Smooth muscle cell (in vitro differentiated cells): ENCODE measurements at regions not wholly inside any gene's neighbourhood (a gene's known extent, or its start where the extent isn't known, plus 50 kb on each side); places are given as distances from the start of the nearest gene placed in this dataset.

Experiments
- DNase-seq: peaks from one replicate; lab custom pipeline; 2025; ENCODE audit not compliant: unreplicated experiment; lab: John Stamatoyannopoulos, UW
- H2AFZ ChIP-seq: fragments of 200-600 bp; sonication (generic); 2 replicates; pipeline ENCODE4 v1.6.0; 2016; ENCODE audit warnings: antibody characterized with exemption, low read depth, mild to moderate bottlenecking
- H3F3A ChIP-seq: fragments of 200-600 bp; sonication (generic); 2 replicates; pipeline ENCODE4 v1.6.0; 2017; ENCODE audit warnings: antibody characterized with exemption, low read depth
- H3K27ac ChIP-seq: fragments of 200-600 bp; sonication (generic); 2 replicates; pipeline ENCODE4 v1.5.1; 2016; ENCODE audit warnings: low read depth, mild to moderate bottlenecking
- H3K27me3 ChIP-seq: fragments of 200-600 bp; sonication (generic); 2 replicates; pipeline ENCODE4 v1.6.1; 2016; ENCODE audit warnings: low read depth, mild to moderate bottlenecking
- H3K36me3 ChIP-seq: fragments of 200-600 bp; sonication (generic); 2 replicates; pipeline ENCODE4 v1.5.1; 2016; ENCODE audit warnings: low read depth
- H3K4me1 ChIP-seq: fragments of 200-600 bp; sonication (generic); 2 replicates; pipeline ENCODE4 v1.5.1; 2016; ENCODE audit warnings: low read depth
- H3K4me2 ChIP-seq: fragments of 200-600 bp; sonication (generic); 2 replicates; pipeline ENCODE4 v1.6.0; 2016; ENCODE audit warnings: mild to moderate bottlenecking
- H3K4me3 ChIP-seq: fragments of 200-600 bp; sonication (generic); 2 replicates; pipeline ENCODE4 v1.5.1; 2016; ENCODE audit warnings: mild to moderate bottlenecking
- H3K79me2 ChIP-seq: fragments of 200-600 bp; sonication (generic); 2 replicates; pipeline ENCODE4 v1.6.0; 2016; ENCODE audit warnings: low read depth, mild to moderate bottlenecking
- H3K9ac ChIP-seq: fragments of 200-600 bp; sonication (generic); 2 replicates; pipeline ENCODE4 v1.6.0; 2016; ENCODE audit warnings: low read depth
- H3K9me3 ChIP-seq: fragments of 200-600 bp; sonication (generic); replicated peaks from 2 replicates; pipeline ENCODE4 v1.5.1; 2016; ENCODE audit warnings: low read depth
- H4K20me1 ChIP-seq: fragments of 200-600 bp; sonication (generic); 2 replicates; pipeline ENCODE4 v1.6.0; 2016; ENCODE audit warnings: low read depth
- CTCF ChIP-seq: fragments of 200-600 bp; sonication (generic); IDR thresholded peaks from 2 replicates; pipeline ENCODE4 v1.5.1; 2017; ENCODE audit warnings: borderline replicate concordance, mild to moderate bottlenecking, antibody characterized with exemption; ENCODE audit not compliant: insufficient read depth, poor library complexity, severe bottlenecking
- WGBS: methylation state at CpG from one replicate; pipeline ENCODE4 v1.1.7; 2016; ENCODE audit warnings: low lambda C conversion rate; 5-methylcytosine and 5-hydroxymethylcytosine counted together

- Histone ChIP-seq H3K4me2 (no peak overlapping the region), H3K9me3 (no peaks in the 10 kb centered on the region), H3K36me3 (no peaks in the 10 kb centered on the region), H4K20me1 (no peaks in the 10 kb centered on the region), H3K79me2 (no peaks in the 10 kb centered on the region), H3K4me3 (no peak overlapping the region), H3F3A (no peaks in the 10 kb centered on the region), H3K9ac (no peak overlapping the region), H3K27me3 (no peaks in the 10 kb centered on the region), H2AFZ (no peak overlapping the region), H3K27ac (no peak overlapping the region), H3K4me1 (no peaks in the 10 kb centered on the region)
- no peak for TF ChIP-seq CTCF
- 53% methylated on average over 3 of the region's 3 CpGs for WGBS
- DNase-seq, result no peak
These were observed 121.1 kb upstream of the EEA1 start for GRCh38 chr12:93050026-93050747.

- Histone ChIP-seq H3K27ac (no peak overlapping the region), H3K4me1 (no peaks in the 10 kb centered on the region), H3K79me2 (no peaks in the 10 kb centered on the region), H2AFZ (no peak overlapping the region), H3K9me3 (no peaks in the 10 kb centered on the region), H3K36me3 (no peaks in the 10 kb centered on the region), H4K20me1 (no peaks in the 10 kb centered on the region), H3K4me2 (no peak overlapping the region), H3K27me3 (no peaks in the 10 kb centered on the region), H3K9ac (no peak overlapping the region), H3F3A (no peaks in the 10 kb centered on the region), H3K4me3 (no peak overlapping the region)
- TF ChIP-seq CTCF, result no peak
- WGBS, result 92% methylated on average over 2 of the region's 2 CpGs
- no peak for DNase-seq
These were observed 121.6 kb upstream of the EEA1 start for GRCh38 chr12:93050748-93051081.

- H3F3A ChIP-seq, result no peaks in the 10 kb centered on the region
- no peaks in the 10 kb centered on the region for H3K27me3 ChIP-seq
- H3K9me3 ChIP-seq, result no peaks in the 10 kb centered on the region
- H2AFZ ChIP-seq, result no peak overlapping the region
- no peaks in the 10 kb centered on the region for H4K20me1 ChIP-seq
- H3K4me2 ChIP-seq, result no peak overlapping the region
- no peak overlapping the region for H3K4me3 ChIP-seq
- no peak overlapping the region for H3K9ac ChIP-seq
- no peaks in the 10 kb centered on the region for H3K79me2 ChIP-seq
- H3K4me1 ChIP-seq, result peaks cover 12% of the 10 kb centered on the region
- no peak for TF ChIP-seq CTCF
- H3K36me3 ChIP-seq, result no peaks in the 10 kb centered on the region
- no peak for DNase-seq
- no peak overlapping the region for H3K27ac ChIP-seq
These were observed 124.9 kb upstream of the EEA1 start for GRCh38 chr12:93054021-93054420.

GRCh38 chr12:93055221-93055620 lies 126.1 kb upstream of the EEA1 start:
- WGBS, result 90% methylated on average over 5 of the region's 5 CpGs
- H3K4me3 ChIP-seq, result no peak overlapping the region
- H3K9ac ChIP-seq, result no peak overlapping the region
- peaks cover 12% of the 10 kb centered on the region for H3K4me1 ChIP-seq
- H3K27ac ChIP-seq, result no peak overlapping the region
- no peaks in the 10 kb centered on the region for H4K20me1 ChIP-seq
- no peak for TF ChIP-seq CTCF
- no peaks in the 10 kb centered on the region for H3K27me3 ChIP-seq
- H3K9me3 ChIP-seq, result no peaks in the 10 kb centered on the region
- no peaks in the 10 kb centered on the region for H3K79me2 ChIP-seq
- H2AFZ ChIP-seq, result no peak overlapping the region
- H3F3A ChIP-seq, result no peaks in the 10 kb centered on the region
- H3K4me2 ChIP-seq, result no peak overlapping the region
- no peak for DNase-seq
- H3K36me3 ChIP-seq, result no peaks in the 10 kb centered on the region
